Progenitor cell of endocrine pancreas (in vitro differentiated cells): ENCODE measurements at regions not wholly inside any gene's neighbourhood (a gene's known extent, or its start where the extent isn't known, plus 50 kb on each side); places are given as distances from the start of the nearest gene placed in this dataset.
"Not testable (repeated sequence)": the region's sequence is repeated elsewhere in the genome, so short reads cannot be mapped to it uniquely, and the experiment has no call there.

ENCODE experiments used
- DNase-seq: peaks from one replicate; pipeline ENCODE4 v3.0.0; 2021; ENCODE audit warnings: low spot score; ENCODE audit not compliant: unreplicated experiment
- H3K27ac Mint-ChIP-seq: 2 replicates; pipeline ENCODE4 v1.8.0; 2021; ENCODE audit warnings: mild to moderate bottlenecking, moderate library complexity, mixed read lengths
- H3K27me3 Mint-ChIP-seq: 2 replicates; pipeline ENCODE4 v1.8.0; 2021; ENCODE audit warnings: mixed read lengths
- H3K36me3 Mint-ChIP-seq: 2 replicates; pipeline ENCODE4 v1.8.0; 2022; ENCODE audit warnings: mixed read lengths; ENCODE audit not compliant: insufficient read depth
- H3K4me1 Mint-ChIP-seq: 2 replicates; pipeline ENCODE4 v1.8.0; 2021; ENCODE audit warnings: low read depth, mixed read lengths
- H3K4me3 Mint-ChIP-seq: 2 replicates; pipeline ENCODE4 v1.8.0; 2021; ENCODE audit warnings: low read depth, mild to moderate bottlenecking, moderate library complexity, mixed read lengths
- H3K9me3 Mint-ChIP-seq: 2 replicates; pipeline ENCODE4 v1.8.0; 2021; ENCODE audit warnings: low read depth, mixed read lengths
- CTCF ChIP-seq: fragments of 200-600 bp; sonication (generic); IDR thresholded peaks from one replicate; pipeline ENCODE4 v1.5.0; 2021; ENCODE audit warnings: antibody characterized with exemption, mild to moderate bottlenecking; ENCODE audit not compliant: unreplicated experiment

DNA sequence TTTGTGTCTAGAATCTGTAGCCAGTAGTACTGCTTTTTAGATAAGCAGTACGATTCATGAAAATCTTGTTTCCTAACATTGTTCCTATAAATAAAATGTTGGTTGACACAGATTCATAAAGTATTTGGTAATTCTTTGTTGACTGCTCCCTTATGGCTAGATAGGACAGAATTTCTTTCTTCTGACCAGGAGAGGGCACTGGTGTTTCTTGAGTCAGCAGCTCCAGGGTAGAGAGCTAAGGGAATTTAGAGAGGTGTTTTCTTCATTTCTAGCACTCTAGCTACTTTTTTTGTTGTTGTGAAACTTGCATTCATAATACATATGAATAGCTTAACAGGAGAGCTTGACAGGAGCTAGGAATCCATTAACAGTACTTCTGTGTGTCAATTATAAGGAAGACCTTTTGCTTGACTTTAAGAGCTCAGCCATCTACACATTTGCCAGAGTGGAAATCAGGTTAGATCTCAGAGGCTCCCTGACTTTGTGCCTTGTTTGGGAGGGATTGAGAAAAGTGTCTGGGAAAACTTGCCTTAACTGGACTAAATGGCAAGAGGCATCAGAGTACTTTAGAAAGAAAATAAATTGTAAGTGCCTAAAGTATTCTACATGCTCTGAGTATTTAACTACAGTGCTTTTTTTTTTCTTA lies 756.1 kb downstream of the SH3BGRL start:
- H3K4me1 Mint-ChIP-seq, result no peaks in the 10 kb centered on the region
- H3K27ac Mint-ChIP-seq, result no peak overlapping the region

GRCh38 chrX:81959964-81960363 lies 758.1 kb downstream of the SH3BGRL start:
- DNase-seq, result no peak
- no peak overlapping the region for H3K27ac Mint-ChIP-seq
- no peak overlapping the region for H3K4me3 Mint-ChIP-seq
- H3K36me3 Mint-ChIP-seq, result no peaks in the 10 kb centered on the region
- TF ChIP-seq CTCF, result no peak
- H3K9me3 Mint-ChIP-seq, result peaks cover 59% of the 10 kb centered on the region
- H3K27me3 Mint-ChIP-seq, result no peaks in the 10 kb centered on the region
- no peaks in the 10 kb centered on the region for H3K4me1 Mint-ChIP-seq

More for the DNA sequence above, 756.1 kb downstream of the SH3BGRL start:
- Mint-ChIP-seq H3K36me3 (no peaks in the 10 kb centered on the region), H3K9me3 (peaks cover 49% of the 10 kb centered on the region), H3K4me3 (no peak overlapping the region), H3K27me3 (no peaks in the 10 kb centered on the region)
- TF ChIP-seq CTCF, result no peak
- DNase-seq, result no peak

DNA sequence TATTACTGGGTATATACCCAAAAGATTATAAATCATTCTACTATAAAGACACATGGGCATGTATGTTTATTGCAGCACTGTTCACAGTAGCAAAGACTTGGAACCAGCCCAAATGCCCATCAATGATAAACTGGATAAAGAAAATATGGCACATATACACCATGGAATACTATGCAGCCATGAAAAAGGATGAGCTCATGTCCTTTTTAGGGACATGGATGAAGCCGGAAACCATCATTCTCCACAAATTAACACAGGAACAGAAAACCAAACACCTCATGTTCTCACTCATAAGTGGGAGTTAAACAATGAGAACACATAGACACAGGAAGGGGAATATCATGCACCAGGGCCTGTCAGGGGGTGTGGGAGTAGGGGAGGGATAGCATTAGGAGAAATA lies 772.5 kb downstream of the SH3BGRL start:
- H3K4me1 Mint-ChIP-seq, H3K4me3 Mint-ChIP-seq, H3K27me3 Mint-ChIP-seq, H3K36me3 Mint-ChIP-seq, DNase-seq, H3K27ac Mint-ChIP-seq: not testable (repeated sequence)
- peaks cover 43% of the 10 kb centered on the region for H3K9me3 Mint-ChIP-seq

DNA sequence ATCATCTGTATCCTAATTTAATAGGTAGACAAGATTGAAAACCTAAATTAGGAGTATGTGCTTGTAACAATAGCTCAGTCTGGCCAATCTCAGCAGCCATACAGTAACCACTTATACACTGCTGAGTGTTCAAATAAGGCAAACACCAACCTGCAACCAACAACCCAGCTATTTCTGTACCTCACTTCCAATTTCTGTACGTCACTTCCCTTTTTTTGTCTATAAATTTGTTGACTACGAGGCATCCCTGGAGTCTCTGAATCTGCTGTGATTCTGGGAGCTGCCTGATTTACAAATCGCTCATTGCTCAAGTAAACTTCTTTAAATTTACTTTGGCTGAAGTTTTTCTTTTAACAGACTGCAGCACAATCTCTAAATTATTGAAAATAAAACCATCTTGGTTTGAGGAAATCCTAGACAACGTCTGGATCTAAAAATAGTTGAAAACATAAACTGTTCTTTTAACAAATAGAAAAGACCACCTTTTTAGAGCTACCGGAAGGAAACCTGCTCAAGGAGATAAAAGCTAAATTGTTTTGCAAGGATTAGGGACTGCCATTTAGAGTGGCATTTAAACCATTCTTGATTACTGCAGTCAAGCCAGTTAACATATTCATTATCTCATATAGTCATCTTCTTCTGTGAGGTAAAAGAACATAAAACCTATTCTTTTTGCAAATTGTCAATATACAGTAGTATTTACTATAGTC lies 778.1 kb downstream of the SH3BGRL start:
- H3K4me3 Mint-ChIP-seq, result no peak overlapping the region
- H3K4me1 Mint-ChIP-seq, result no peaks in the 10 kb centered on the region
- peaks cover 57% of the 10 kb centered on the region for H3K9me3 Mint-ChIP-seq
- no peaks in the 10 kb centered on the region for H3K27me3 Mint-ChIP-seq
- no peak for TF ChIP-seq CTCF
- no peak overlapping the region for H3K27ac Mint-ChIP-seq
- H3K36me3 Mint-ChIP-seq, result peaks cover 1% of the 10 kb centered on the region
- no peak for DNase-seq

- not testable (repeated sequence) for H3K36me3 Mint-ChIP-seq, H3K4me3 Mint-ChIP-seq, H3K27me3 Mint-ChIP-seq, H3K27ac Mint-ChIP-seq, H3K4me1 Mint-ChIP-seq, DNase-seq
- H3K9me3 Mint-ChIP-seq, result peaks cover 53% of the 10 kb centered on the region
Observed at GRCh38 chrX:81987217-81987616, 785.3 kb downstream of the SH3BGRL start.

- Mint-ChIP-seq H3K27me3 (no peaks in the 10 kb centered on the region), H3K36me3 (peaks cover 1% of the 10 kb centered on the region), H3K4me3 (no peak overlapping the region), H3K9me3 (peaks cover 59% of the 10 kb centered on the region), H3K4me1 (no peaks in the 10 kb centered on the region), H3K27ac (no peak overlapping the region)
- no peak for DNase-seq
- TF ChIP-seq CTCF, result no peak
Observed at GRCh38 chrX:81996166-81996565, 794.3 kb downstream of the SH3BGRL start.
